Dedifferentiated amniotic fluid mesenchymal stem cell (primary cell): ENCODE measurements at regions not wholly inside any gene's neighbourhood (a gene's known extent, or its start where the extent isn't known, plus 50 kb on each side); places are given as distances from the start of the nearest gene placed in this dataset.
A peak's percentile ranks its signal among the peaks of the same experiment; 100 is the strongest.

Experiments used
- DNase-seq: peaks from one replicate; pipeline ENCODE4 v3.0.0-alpha.2; 2016; ENCODE audit errors: extremely low spot score

- DNase-seq, result no peak
These were observed 50.5 kb upstream of the DLX2 start for GRCh38 chr2:172153156-172153555.

GRCh38 chr2:172153757-172154156 lies 51.1 kb upstream of the DLX2 start:
- no peak for DNase-seq

GRCh38 chr2:172155752-172156151 lies 53.1 kb upstream of the DLX2 start:
- DNase-seq, result no peak

- no peak for DNase-seq
These were observed 58.1 kb upstream of the DLX2 start for GRCh38 chr2:172160839-172161238.

GRCh38 chr2:172162225-172162733 lies 59.6 kb upstream of the DLX2 start:
- DNase-seq, result no peak

- DNase-seq, result no peak
These were observed 60.1 kb upstream of the DLX2 start for GRCh38 chr2:172162739-172163336.

- DNase-seq, result no peak
These were observed 66.2 kb upstream of the DLX2 start for GRCh38 chr2:172168917-172169346.

GRCh38 chr2:172169611-172170010 lies 66.9 kb upstream of the DLX2 start:
- no peak for DNase-seq

- DNase-seq, result peak; percentile 57
These were observed 69.9 kb upstream of the DLX2 start for GRCh38 chr2:172172513-172173173.

GRCh38 chr2:172173174-172173706 lies 70.5 kb upstream of the DLX2 start:
- DNase-seq, result no peak

- no peak for DNase-seq
These were observed 74.9 kb upstream of the DLX2 start for GRCh38 chr2:172177581-172177980.

GRCh38 chr2:172177996-172178395 lies 75.3 kb upstream of the DLX2 start:
- DNase-seq, result no peak

GRCh38 chr2:172179045-172179701 lies 76.5 kb upstream of the DLX2 start:
- DNase-seq, result no peak

- DNase-seq, result no peak
These were observed 79.1 kb upstream of the DLX2 start for GRCh38 chr2:172181840-172182239.

- no peak for DNase-seq
These were observed 79.9 kb upstream of the DLX2 start for GRCh38 chr2:172182624-172183023.

- no peak for DNase-seq
These were observed 90.8 kb upstream of the DLX2 start for GRCh38 chr2:172193331-172194089.

- no peak for DNase-seq
These were observed 93.2 kb upstream of the DLX2 start for GRCh38 chr2:172195836-172196376.

GRCh38 chr2:172196768-172197431 lies 94.2 kb upstream of the DLX2 start:
- no peak for DNase-seq

- DNase-seq, result no peak
These were observed 95.7 kb upstream of the DLX2 start for GRCh38 chr2:172198361-172198760.

GRCh38 chr2:172198908-172199307 lies 96.2 kb upstream of the DLX2 start:
- no peak for DNase-seq

GRCh38 chr2:172200495-172201085 lies 97.9 kb upstream of the DLX2 start:
- DNase-seq, result no peak
